ENCODE measurements at regions not wholly inside any gene's neighbourhood (a gene's known extent, or its start where the extent isn't known, plus 50 kb on each side); places are given as distances from the start of the nearest gene placed in this dataset.
A peak's percentile ranks its signal among the peaks of the same experiment; 100 is the strongest.

GRCh38 chr20:1060985-1061384 lies 57.4 kb upstream of the PSMF1 start:
- no peaks in the 10 kb centered on the region for H3K36me3 ChIP-seq (replicated peaks; ENCODE audit: insufficient read depth, low read depth)
- H3K9me3 ChIP-seq (ENCODE audit: low read depth), result peaks cover 2% of the 10 kb centered on the region
- no peaks in the 10 kb centered on the region for H3K79me2 ChIP-seq
- H3K4me3 ChIP-seq, result no peak overlapping the region
- H3K4me2 ChIP-seq, result no peak overlapping the region
- WGBS (ENCODE audit: low lambda C conversion rate, missing lambda C conversion rate), result 80% methylated on average over 3 of the region's 3 CpGs
- H3K27me3 ChIP-seq, result no peaks in the 10 kb centered on the region
- no peak for DNase-seq (ENCODE audit: low spot score)
- no peaks in the 10 kb centered on the region for H3K4me1 ChIP-seq (ENCODE audit: insufficient read depth)
- no peak overlapping the region for H2AFZ ChIP-seq
- H3K27ac ChIP-seq, result no peak overlapping the region
- H4K20me1 ChIP-seq (ENCODE audit: insufficient read depth, poor library complexity, severe bottlenecking), result no peaks in the 10 kb centered on the region
- no peaks in the 10 kb centered on the region for H3K9me2 ChIP-seq (replicated peaks; ENCODE audit: insufficient read depth)
- no peak for TF ChIP-seq EZH2phosphoT487 (IDR thresholded peaks at IDR 0.05; ENCODE audit: low read depth, severe bottlenecking, unreplicated experiment)
- no peak for TF ChIP-seq EZH2 (IDR thresholded peaks at IDR 0.05; ENCODE audit: borderline replicate concordance)
- TF ChIP-seq CTCF (IDR thresholded peaks at IDR 0.05; ENCODE audit: poor library complexity), result no peak

GRCh38 chr20:1061484-1062221 lies 56.7 kb upstream of the PSMF1 start:
- Histone ChIP-seq H3K9me2 (replicated peaks; ENCODE audit: insufficient read depth) (no peaks in the 10 kb centered on the region), H3K4me1 (ENCODE audit: insufficient read depth) (no peaks in the 10 kb centered on the region), H3K4me3 (no peak overlapping the region), H3K36me3 (replicated peaks; ENCODE audit: insufficient read depth, low read depth) (no peaks in the 10 kb centered on the region), H2AFZ (no peak overlapping the region), H3K27me3 (no peaks in the 10 kb centered on the region), H3K79me2 (no peaks in the 10 kb centered on the region), H3K4me2 (no peak overlapping the region), H3K9me3 (ENCODE audit: low read depth) (peaks cover 5% of the 10 kb centered on the region), H4K20me1 (ENCODE audit: insufficient read depth, poor library complexity, severe bottlenecking) (no peaks in the 10 kb centered on the region), H3K27ac (no peak overlapping the region)
- TF ChIP-seq CTCF (IDR thresholded peaks at IDR 0.05; ENCODE audit: poor library complexity) (no peak), EZH2 (IDR thresholded peaks at IDR 0.05; ENCODE audit: borderline replicate concordance) (no peak), EZH2phosphoT487 (IDR thresholded peaks at IDR 0.05; ENCODE audit: low read depth, severe bottlenecking, unreplicated experiment) (no peak)
- no peak for DNase-seq (ENCODE audit: low spot score)

GRCh38 chr20:1062334-1063010 lies 55.9 kb upstream of the PSMF1 start:
- H3K9me2 ChIP-seq (replicated peaks; ENCODE audit: insufficient read depth), result no peaks in the 10 kb centered on the region
- H2AFZ ChIP-seq, result no peak overlapping the region
- no peaks in the 10 kb centered on the region for H3K4me1 ChIP-seq (ENCODE audit: insufficient read depth)
- peak; percentile 16 for DNase-seq (ENCODE audit: low spot score)
- no peak overlapping the region for H3K4me3 ChIP-seq
- no peaks in the 10 kb centered on the region for H3K79me2 ChIP-seq
- no peaks in the 10 kb centered on the region for H3K36me3 ChIP-seq (replicated peaks; ENCODE audit: insufficient read depth, low read depth)
- WGBS (ENCODE audit: low lambda C conversion rate, missing lambda C conversion rate), result 58% methylated on average over 6 of the region's 6 CpGs
- no peak overlapping the region for H3K27ac ChIP-seq
- H4K20me1 ChIP-seq (ENCODE audit: insufficient read depth, poor library complexity, severe bottlenecking), result no peaks in the 10 kb centered on the region
- H3K4me2 ChIP-seq, result no peak overlapping the region
- H3K9me3 ChIP-seq (ENCODE audit: low read depth), result peaks cover 5% of the 10 kb centered on the region
- H3K27me3 ChIP-seq, result no peaks in the 10 kb centered on the region
- TF ChIP-seq EZH2phosphoT487 (IDR thresholded peaks at IDR 0.05; ENCODE audit: low read depth, severe bottlenecking, unreplicated experiment) (no peak), CTCF (IDR thresholded peaks at IDR 0.05; ENCODE audit: poor library complexity) (no peak), EZH2 (IDR thresholded peaks at IDR 0.05; ENCODE audit: borderline replicate concordance) (no peak)
